DMS53 treated with DMSO at 0.1 percent for 48 hours (cell line): ENCODE measurements at regions not wholly inside any gene's neighbourhood (a gene's known extent, or its start where the extent isn't known, plus 50 kb on each side); places are given as distances from the start of the nearest gene placed in this dataset.
A peak's percentile ranks its signal among the peaks of the same experiment; 100 is the strongest.

ENCODE experiments used
- DNase-seq: peaks from one replicate; lab custom pipeline; 2025; ENCODE audit not compliant: unreplicated experiment; lab: John Stamatoyannopoulos, UW

DNA sequence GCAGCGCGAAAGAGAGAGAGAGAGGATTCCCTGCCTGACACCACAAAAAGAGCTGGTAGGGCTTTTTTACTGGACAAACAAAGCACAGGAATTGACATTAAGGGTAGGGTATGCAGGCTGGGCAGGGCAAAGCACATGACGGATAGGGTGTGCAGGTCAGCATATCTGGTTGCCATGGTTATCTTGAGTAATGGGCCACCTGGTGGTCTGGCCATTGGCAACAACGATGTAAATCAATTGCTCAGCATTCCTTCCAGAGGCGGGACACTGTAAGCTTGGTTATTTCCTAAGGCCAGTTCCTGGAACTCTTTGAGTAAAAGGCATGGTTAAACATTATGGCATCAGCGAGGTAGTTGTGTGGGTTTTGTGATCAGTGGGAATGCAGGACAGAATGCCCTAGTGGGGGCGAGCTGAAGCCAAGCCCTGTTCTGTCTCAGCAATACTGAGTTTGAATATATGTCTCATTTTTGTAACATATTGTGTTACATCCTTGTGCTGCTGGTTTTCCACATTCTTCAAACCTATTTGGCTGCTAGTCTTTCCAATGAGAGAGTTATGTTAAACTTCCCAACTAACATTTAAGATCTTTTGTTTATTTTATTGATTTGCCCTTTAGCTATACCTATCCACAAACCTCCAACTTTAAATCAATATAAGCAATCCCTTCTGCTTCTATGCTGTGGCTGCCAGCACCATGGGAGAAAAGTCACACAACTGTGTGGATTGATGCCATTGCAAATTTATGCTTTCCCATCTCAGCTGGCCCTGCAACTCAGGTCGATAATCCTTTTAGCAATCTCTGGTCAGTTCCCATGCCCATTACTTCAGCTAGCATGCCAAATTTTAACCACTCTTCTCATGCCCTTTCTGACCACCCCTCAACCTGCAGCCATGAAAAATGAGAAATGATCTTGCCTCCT, 396.7 kb upstream of the PDE3A start:
- no peak for DNase-seq

GRCh38 chr12:19972325-19973288, 395.7 kb upstream of the PDE3A start:
- no peak for DNase-seq

DNA sequence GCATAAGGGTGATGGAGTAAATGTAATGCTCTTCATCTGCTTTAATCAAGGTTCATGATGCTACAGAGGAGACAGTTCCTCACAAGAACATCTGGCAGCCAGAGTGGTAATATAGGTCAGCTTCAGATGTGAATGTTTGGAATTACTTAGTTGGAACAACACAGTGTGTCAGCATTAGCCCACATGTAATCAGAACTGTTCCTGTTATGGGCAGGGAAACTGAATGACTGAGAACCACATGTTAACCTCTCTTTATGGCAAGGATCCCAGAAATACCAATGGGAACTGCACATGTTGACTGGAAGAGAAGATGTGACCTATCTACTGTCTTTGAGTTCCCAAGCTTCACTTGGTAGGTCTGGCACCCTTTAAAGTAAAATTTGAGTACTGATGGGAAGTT, 390.1 kb upstream of the PDE3A start:
- DNase-seq, result no peak

- no peak for DNase-seq
Measured at GRCh38 chr12:19979584-19979983, 388.8 kb upstream of the PDE3A start.

DNA sequence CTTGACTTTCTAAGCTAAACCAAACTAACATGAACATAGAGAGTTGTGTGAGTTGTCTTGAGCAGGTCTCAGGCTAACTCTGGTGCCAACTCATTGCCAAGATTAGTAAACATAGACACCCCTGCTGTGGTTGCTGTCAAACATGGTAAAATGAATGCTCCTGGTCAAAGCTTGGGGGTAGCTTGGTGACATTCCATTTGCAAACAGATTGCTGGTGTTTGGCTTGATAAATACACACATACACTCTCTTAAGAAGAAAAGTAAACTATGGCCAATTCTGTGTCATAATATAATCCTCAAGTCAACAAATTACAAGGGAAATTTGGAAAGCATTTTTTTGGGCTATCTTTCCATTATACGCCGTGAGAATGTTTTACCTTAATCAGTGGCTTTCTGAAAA, 386.4 kb upstream of the PDE3A start:
- peak; percentile 79 for DNase-seq

DNA sequence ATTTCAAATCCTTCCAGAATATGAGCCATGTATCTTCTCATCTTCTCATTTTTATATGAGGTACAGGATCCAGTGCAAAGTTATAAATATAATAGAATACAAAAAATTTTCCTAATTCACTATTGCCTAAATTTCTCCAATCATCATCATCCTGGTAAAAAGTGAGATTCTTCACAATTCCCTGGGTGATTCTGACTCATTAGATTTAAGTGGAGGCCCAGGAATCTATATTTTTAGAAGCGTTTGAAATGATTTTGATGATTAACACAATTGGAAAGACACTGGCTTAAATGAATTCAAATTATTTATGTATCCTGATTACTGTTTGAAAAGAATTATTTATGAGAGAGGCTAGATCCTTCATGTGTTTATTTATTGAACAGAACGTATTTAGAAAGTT, 380.3 kb upstream of the PDE3A start:
- no peak for DNase-seq

GRCh38 chr12:19988459-19988873, 379.9 kb upstream of the PDE3A start:
- DNase-seq, result no peak

DNA sequence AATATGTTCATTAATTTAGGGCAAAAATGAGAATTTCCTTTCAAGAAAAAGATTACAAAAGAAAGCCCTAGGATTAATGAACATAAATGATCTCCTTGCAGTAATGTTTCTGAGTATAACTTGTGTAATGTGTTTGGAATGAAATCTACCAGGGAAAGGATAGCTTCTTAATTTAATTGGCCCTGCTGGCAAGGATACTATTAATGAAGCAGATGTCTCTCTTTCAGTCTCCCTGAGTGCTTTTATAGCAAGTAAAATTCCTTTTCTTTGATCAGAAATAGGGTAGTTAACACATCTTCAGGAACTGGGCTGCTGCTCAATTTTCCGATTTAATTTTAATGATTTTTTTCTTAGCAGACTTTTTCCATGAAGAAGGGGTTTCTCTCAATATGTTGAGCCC, 379.4 kb upstream of the PDE3A start:
- DNase-seq, result no peak

GRCh38 chr12:19991146-19991545, 377.2 kb upstream of the PDE3A start:
- DNase-seq, result no peak

DNA sequence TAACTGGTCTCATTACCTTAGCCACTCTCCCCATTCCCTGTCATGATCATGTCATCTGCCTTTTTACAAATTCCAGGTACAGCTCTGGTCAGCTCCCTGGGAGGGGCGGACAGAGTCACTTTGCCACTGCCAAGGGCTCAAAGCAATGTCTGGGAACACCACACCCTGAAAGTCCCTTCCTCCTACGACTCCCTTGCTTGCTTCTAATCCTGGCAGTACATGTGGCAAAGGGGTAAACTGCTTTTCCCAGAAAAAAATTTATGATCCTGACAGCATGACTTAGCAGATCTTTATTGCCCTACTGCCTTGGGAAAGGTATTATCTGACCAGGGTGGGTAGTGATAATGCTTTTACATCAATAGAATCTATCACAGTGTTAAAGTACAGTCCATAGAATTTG, 376.0 kb upstream of the PDE3A start:
- DNase-seq, result no peak

- no peak for DNase-seq
Measured at GRCh38 chr12:19994968-19995367, 373.4 kb upstream of the PDE3A start.

- DNase-seq, result no peak
Measured at GRCh38 chr12:19997656-19998400, 370.5 kb upstream of the PDE3A start.

DNA sequence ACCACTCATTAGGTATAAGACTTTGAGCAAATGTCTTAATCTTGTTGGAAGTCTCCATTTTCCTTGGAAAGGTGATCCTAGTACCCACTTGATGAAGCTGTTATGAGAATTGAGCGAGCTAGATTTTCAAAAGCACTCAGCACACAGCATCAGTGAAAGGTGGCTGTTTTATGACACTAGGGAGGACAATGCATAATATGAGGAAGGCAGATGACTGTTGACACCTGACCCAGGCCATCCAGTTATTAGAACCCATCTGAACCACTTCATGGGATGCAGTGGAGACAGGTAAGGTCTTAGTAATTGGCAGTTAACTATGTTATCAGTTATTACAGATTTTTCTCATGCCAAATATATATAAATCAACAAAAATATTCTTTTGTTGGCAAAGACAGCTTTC, 369.9 kb upstream of the PDE3A start:
- DNase-seq, result no peak

GRCh38 chr12:19998961-19999804, 369.2 kb upstream of the PDE3A start:
- no peak for DNase-seq

GRCh38 chr12:19999805-20000138, 368.6 kb upstream of the PDE3A start:
- no peak for DNase-seq

DNA sequence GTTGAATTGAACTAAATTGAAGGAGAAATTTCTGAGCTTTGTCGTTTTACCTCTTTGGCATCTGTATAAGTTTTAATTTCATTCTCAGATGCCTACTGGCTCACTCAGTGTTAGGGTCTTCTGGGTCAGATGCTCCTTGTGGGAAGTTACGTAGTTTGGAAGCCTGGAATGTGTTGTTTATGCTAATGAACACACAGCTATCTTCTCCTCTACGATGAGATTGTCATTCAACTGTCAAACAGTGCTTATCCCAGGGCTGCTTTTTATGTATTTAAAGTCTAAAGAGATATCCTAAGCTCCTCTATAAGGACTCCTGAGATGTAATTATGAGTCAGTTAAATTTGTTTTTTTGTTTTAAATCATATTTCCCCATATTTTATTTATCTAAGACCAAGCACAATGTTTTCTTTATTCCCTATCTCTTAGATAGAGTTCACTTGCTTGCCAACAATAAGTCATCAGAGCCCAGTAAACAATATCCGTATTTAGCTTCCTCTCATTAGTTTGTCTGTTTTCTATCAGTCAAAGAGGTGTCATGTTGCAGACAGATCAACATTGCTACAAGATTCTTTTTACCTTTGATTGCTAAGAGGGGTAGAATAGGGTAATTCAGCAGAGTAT, 368.0 kb upstream of the PDE3A start:
- DNase-seq, result peak; percentile 17

- no peak for DNase-seq
Measured at GRCh38 chr12:20003252-20003651, 365.1 kb upstream of the PDE3A start.

GRCh38 chr12:20004952-20005351, 363.4 kb upstream of the PDE3A start:
- DNase-seq, result no peak

GRCh38 chr12:20006871-20007730, 361.2 kb upstream of the PDE3A start:
- DNase-seq, result no peak
